Head of caudate nucleus (tissue), 42 donors: ENCODE measurements at regions not wholly inside any gene's neighbourhood (a gene's known extent, or its start where the extent isn't known, plus 50 kb on each side); places are given as distances from the start of the nearest gene placed in this dataset.
"Not testable (repeated sequence)": the region's sequence is repeated elsewhere in the genome, so short reads cannot be mapped to it uniquely, and the experiment has no call there.

Source experiments
- DNase-seq, 42 donors: peaks; one replicate each; pipeline versions ENCODE4 v3.0.0 to v3.0.0-alpha.2; 2020 to 2021; ENCODE audit warnings: mixed read lengths in 7 of 42
- intact Hi-C: fragments of 100-400 bp; cut with DNase I; formaldehyde crosslinking; loops from one replicate; pipeline ENCODE4 v1.15.0; 2022

GRCh38 chrX:830532-830931, 199.9 kb downstream of the SHOX start:
- intact Hi-C loops = no loop called here
- DNase-seq = no peak

GRCh38 chrX:829145-829544, 198.6 kb downstream of the SHOX start:
- DNase-seq = no peak
- intact Hi-C loops = no loop called here

- no peak for DNase-seq
- intact Hi-C loops = no loop called here
These were observed 197.9 kb downstream of the SHOX start for GRCh38 chrX:828411-828959.

GRCh38 chrX:826448-826847, 195.9 kb downstream of the SHOX start:
- intact Hi-C loops = no loop called here
- no peak for DNase-seq

- no peak for DNase-seq
- intact Hi-C loops = no loop called here
These were observed 195.4 kb downstream of the SHOX start for GRCh38 chrX:825991-826390.

- DNase-seq, intact Hi-C loops: not testable (repeated sequence)
These were observed 192.5 kb downstream of the SHOX start for GRCh38 chrX:823073-823472.

- intact Hi-C loops = no loop called here
- no peak for DNase-seq
These were observed 190.9 kb downstream of the SHOX start for GRCh38 chrX:821327-822107.

GRCh38 chrX:819684-820083, 189.1 kb downstream of the SHOX start:
- intact Hi-C loops = no loop called here
- no peak for DNase-seq

GRCh38 chrX:817759-818300, 187.2 kb downstream of the SHOX start:
- intact Hi-C loops = no loop called here
- peak in 1 of 42 donors; percentile 18 for DNase-seq

GRCh38 chrX:817147-817546, 186.6 kb downstream of the SHOX start:
- DNase-seq, intact Hi-C loops: not testable (repeated sequence)

GRCh38 chrX:816411-816810, 185.8 kb downstream of the SHOX start:
- DNase-seq = no peak

GRCh38 chrX:810186-810585, 179.6 kb downstream of the SHOX start:
- peak in 1 of 42 donors; percentile 16 for DNase-seq
- intact Hi-C loops = no loop called here

More at GRCh38 chrX:816411-816810, 185.8 kb downstream of the SHOX start:
- intact Hi-C loops = no loop called here

GRCh38 chrX:809081-809480, 178.5 kb downstream of the SHOX start:
- DNase-seq = peak in 1 of 42 donors; percentile 8

GRCh38 chrX:806586-806985, 176.0 kb downstream of the SHOX start:
- DNase-seq = peak in 2 of 42 donors; percentile 7 to 26
- intact Hi-C loops = no loop called here

More at GRCh38 chrX:809081-809480, 178.5 kb downstream of the SHOX start:
- intact Hi-C loops = no loop called here

- intact Hi-C loops = no loop called here
- DNase-seq = peak in 2 of 42 donors; percentile 5 to 27
These were observed 175.4 kb downstream of the SHOX start for GRCh38 chrX:805988-806387.

GRCh38 chrX:805103-805670, 174.6 kb downstream of the SHOX start:
- intact Hi-C loops = no loop called here
- DNase-seq = peak in 2 of 42 donors; percentile 25 to 34

GRCh38 chrX:802846-803245, 172.3 kb downstream of the SHOX start:
- DNase-seq = peak in 2 of 42 donors; percentile 24 to 28
- intact Hi-C loops = no loop called here

- DNase-seq = no peak
- intact Hi-C loops = no loop called here
These were observed 169.2 kb downstream of the SHOX start for GRCh38 chrX:799808-800207.

- intact Hi-C loops = no loop called here
- DNase-seq = peak in 2 of 42 donors; percentile 9 to 29
These were observed 163.7 kb downstream of the SHOX start for GRCh38 chrX:794311-794710.

GRCh38 chrX:793216-793770, 162.7 kb downstream of the SHOX start:
- intact Hi-C loops = no loop called here
- peak in 2 of 42 donors; percentile 22 to 25 for DNase-seq
